Lower lobe of right lung (tissue), 2 donors: ENCODE measurements at regions not wholly inside any gene's neighbourhood (a gene's known extent, or its start where the extent isn't known, plus 50 kb on each side); places are given as distances from the start of the nearest gene placed in this dataset.
"Not testable (repeated sequence)": the region's sequence is repeated elsewhere in the genome, so short reads cannot be mapped to it uniquely, and the experiment has no call there.

Source experiments
- ATAC-seq, 2 donors: fragments of 200-7000 bp; cut with Tn5 transposase; one replicate each; pipeline ENCODE4 v1.9.1; 2020 to 2022; ENCODE audit warnings: mild to moderate bottlenecking in 2 of 2, moderate library complexity in 2 of 2
- DNase-seq: peaks from one replicate; pipeline ENCODE4 v3.0.0-alpha.2; 2020
- H3K27ac ChIP-seq: fragments of 200-600 bp; one replicate; pipeline ENCODE4 v1.8.0; 2022
- H3K27me3 ChIP-seq: fragments of 200-600 bp; one replicate; pipeline ENCODE4 v1.8.0; 2022; ENCODE audit warnings: low read depth
- H3K36me3 ChIP-seq: fragments of 200-600 bp; one replicate; pipeline ENCODE4 v1.8.0; 2022; ENCODE audit warnings: mild to moderate bottlenecking
- H3K4me1 ChIP-seq: fragments of 200-600 bp; one replicate; pipeline ENCODE4 v1.8.0; 2022
- H3K4me3 ChIP-seq: fragments of 200-600 bp; one replicate; pipeline ENCODE4 v1.8.0; 2022; ENCODE audit warnings: mild to moderate bottlenecking
- H3K9me3 ChIP-seq: fragments of 200-600 bp; one replicate; pipeline ENCODE4 v1.8.0; 2022
- intact Hi-C: fragments of 100-400 bp; cut with DNase I; formaldehyde crosslinking; loops from one replicate; pipeline ENCODE4 v1.11.0; 2022
- TF ChIP-seq, protein P1 (sequence below): fragments of 200-600 bp; IDR thresholded peaks from one replicate; pipeline ENCODE4 v1.8.0; 2022; ENCODE audit warnings: antibody characterized with exemption, mild to moderate bottlenecking
- donor health status: DM: no; HTN: yes; CAD: no; lungs with severe emphysema.

DNA sequence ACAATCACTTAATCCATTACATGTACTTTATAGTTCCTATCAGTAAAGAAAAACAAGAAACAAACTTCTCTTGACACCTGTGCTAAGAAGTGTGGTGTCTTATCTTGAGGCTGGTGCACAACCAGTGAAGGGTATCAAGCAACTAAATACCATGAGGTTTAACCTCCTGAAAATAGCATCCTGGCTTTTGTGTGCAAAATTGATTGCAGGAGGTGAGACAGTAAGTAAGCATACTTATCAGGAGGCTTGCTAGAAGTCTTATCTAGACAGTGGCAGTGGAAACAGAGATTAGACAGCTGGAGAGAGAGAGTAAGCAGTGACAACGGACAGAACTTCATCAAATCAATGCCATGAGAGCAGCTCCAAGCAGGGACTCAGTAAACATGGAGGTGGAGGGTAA, 730.3 kb downstream of the DNAH5 start:
- Histone ChIP-seq H3K4me1 (no peaks in the 10 kb centered on the region), H3K9me3 (no peaks in the 10 kb centered on the region), H3K4me3 (no peak overlapping the region), H3K27me3 (no peaks in the 10 kb centered on the region), H3K27ac (no peak overlapping the region), H3K36me3 (no peaks in the 10 kb centered on the region)
- intact Hi-C loops: no loop called here
- ATAC-seq: no peak
- TF ChIP-seq, protein P1, sequence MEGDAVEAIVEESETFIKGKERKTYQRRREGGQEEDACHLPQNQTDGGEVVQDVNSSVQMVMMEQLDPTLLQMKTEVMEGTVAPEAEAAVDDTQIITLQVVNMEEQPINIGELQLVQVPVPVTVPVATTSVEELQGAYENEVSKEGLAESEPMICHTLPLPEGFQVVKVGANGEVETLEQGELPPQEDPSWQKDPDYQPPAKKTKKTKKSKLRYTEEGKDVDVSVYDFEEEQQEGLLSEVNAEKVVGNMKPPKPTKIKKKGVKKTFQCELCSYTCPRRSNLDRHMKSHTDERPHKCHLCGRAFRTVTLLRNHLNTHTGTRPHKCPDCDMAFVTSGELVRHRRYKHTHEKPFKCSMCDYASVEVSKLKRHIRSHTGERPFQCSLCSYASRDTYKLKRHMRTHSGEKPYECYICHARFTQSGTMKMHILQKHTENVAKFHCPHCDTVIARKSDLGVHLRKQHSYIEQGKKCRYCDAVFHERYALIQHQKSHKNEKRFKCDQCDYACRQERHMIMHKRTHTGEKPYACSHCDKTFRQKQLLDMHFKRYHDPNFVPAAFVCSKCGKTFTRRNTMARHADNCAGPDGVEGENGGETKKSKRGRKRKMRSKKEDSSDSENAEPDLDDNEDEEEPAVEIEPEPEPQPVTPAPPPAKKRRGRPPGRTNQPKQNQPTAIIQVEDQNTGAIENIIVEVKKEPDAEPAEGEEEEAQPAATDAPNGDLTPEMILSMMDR: no peak
- no peak for DNase-seq

DNA sequence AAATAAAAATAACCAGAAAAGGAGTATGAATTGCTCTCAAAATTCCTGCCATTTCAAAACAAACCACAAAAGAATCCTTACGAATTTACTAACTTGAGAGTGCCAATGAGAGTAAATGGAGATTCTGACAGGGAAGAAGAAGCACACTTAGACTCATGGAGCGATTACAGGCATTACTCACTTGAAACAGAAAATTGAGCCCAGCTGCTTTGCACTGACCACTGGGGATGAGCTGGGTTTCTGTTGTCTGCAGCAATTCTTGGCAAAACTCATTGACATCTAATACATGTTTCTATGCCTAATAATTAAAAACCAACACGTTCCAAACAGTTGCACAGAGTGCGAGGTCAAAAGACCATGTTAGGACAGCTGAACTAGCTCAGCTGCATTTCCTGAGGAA, 731.6 kb downstream of the DNAH5 start:
- intact Hi-C loops: no loop called here
- TF ChIP-seq, protein P1: no peak
- no peaks in the 10 kb centered on the region for H3K4me1 ChIP-seq
- no peak overlapping the region for H3K27ac ChIP-seq
- no peaks in the 10 kb centered on the region for H3K36me3 ChIP-seq
- DNase-seq (no peak), ATAC-seq (no peak)
- H3K9me3 ChIP-seq: no peaks in the 10 kb centered on the region
- no peak overlapping the region for H3K4me3 ChIP-seq
- H3K27me3 ChIP-seq: no peaks in the 10 kb centered on the region

DNA sequence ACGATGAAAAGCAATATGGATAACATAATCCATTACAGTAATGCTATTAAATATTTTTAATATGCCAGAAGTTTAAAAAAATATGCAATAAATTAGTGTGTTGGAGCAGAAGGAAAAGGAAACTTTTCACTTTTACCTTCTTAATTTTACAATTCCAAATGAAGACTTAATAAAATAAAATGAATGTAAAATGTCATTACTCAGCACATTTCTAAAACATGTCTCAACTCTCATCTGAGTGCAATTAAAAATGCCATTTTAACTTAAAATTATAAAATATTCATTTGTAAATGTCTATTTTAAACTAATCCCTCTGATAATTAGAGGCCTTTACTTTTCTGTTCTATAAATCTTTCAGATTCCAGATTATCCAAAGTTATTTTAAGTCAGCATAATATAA, 733.4 kb downstream of the DNAH5 start:
- ATAC-seq (no peak), DNase-seq (no peak)
- Histone ChIP-seq H3K36me3 (no peaks in the 10 kb centered on the region), H3K4me1 (no peaks in the 10 kb centered on the region), H3K9me3 (no peaks in the 10 kb centered on the region), H3K27me3 (no peaks in the 10 kb centered on the region), H3K4me3 (no peak overlapping the region), H3K27ac (no peak overlapping the region)
- TF ChIP-seq, protein P1: no peak
- intact Hi-C loops: no loop called here

DNA sequence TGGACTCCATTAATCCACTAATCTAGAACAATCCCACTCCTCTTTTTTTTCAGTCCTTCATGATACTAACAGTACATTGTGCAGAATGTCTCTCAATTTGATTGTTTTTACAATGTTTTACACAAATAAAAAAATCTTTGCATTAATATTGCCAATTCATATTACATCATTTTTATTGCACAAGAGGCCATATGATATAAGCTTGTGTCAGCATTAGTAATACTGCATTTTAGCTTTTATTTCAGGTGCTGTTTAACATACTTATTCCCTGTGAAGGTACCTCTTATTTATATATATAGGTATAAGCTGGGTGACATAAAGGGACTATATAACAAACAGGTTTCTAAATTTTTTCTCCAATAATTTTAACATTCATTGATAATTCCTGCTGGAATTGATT, 737.4 kb downstream of the DNAH5 start:
- H3K4me3 ChIP-seq: no peak overlapping the region
- H3K9me3 ChIP-seq: no peaks in the 10 kb centered on the region
- H3K27me3 ChIP-seq: no peaks in the 10 kb centered on the region
- no peaks in the 10 kb centered on the region for H3K36me3 ChIP-seq
- intact Hi-C loops: no loop called here
- no peak for DNase-seq
- no peak for ATAC-seq
- TF ChIP-seq, protein P1: no peak
- H3K4me1 ChIP-seq: no peaks in the 10 kb centered on the region
- no peak overlapping the region for H3K27ac ChIP-seq

DNA sequence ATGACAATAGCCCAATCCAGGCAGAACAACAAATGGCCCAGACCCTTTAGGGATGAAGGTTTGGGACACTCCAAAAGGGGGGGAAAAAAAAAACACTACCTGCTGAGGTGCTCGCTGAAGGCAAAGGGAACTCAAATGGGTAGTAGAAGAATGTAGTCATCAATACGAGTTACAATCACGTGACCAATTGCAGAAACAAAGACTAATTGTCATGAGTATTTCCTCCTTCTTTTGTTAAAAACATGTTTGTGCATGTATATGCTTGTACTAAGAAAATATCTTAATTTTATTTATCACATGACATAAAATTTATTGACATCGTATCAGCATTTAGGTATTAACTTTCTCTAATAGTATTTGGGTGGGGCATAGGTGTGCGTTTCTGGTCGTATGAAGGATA, 743.5 kb downstream of the DNAH5 start:
- Histone ChIP-seq H3K4me3 (no peak overlapping the region), H3K4me1 (no peaks in the 10 kb centered on the region), H3K27ac (no peak overlapping the region), H3K36me3 (no peaks in the 10 kb centered on the region), H3K9me3 (no peaks in the 10 kb centered on the region), H3K27me3 (no peaks in the 10 kb centered on the region)
- DNase-seq (no peak), ATAC-seq (no peak)
- TF ChIP-seq, protein P1: no peak
- intact Hi-C loops: no loop called here

DNA sequence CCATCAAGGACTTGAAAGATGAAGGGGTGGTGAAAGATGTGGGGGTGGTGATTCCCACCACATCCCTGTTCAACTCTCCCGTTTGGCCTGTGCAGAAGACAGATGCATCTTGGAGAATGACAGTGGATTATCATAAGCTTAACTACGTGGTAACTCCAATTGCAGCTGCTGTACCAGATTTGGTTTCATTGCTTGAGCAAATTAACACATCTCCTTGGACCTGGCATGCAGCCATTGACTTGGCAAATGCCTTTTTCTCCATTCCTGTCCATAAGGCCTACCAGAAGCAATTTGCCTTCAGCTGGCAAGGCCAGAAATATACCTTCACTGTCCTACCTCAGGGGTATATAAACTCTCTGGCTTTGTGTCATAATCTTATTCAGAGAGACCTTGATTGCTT, 746.3 kb downstream of the DNAH5 start:
- H3K9me3 ChIP-seq, H3K27ac ChIP-seq, H3K4me3 ChIP-seq, intact Hi-C loops, DNase-seq, H3K27me3 ChIP-seq, ATAC-seq, H3K36me3 ChIP-seq, H3K4me1 ChIP-seq: not testable (repeated sequence)
